H9 (cell line): ENCODE measurements at regions not wholly inside any gene's neighbourhood (a gene's known extent, or its start where the extent isn't known, plus 50 kb on each side); places are given as distances from the start of the nearest gene placed in this dataset.
A peak's percentile ranks its signal among the peaks of the same experiment; 100 is the strongest.

Experiments
- DNase-seq: peaks from one replicate; pipeline ENCODE4 v3.0.0-alpha.2; 2017
- H2AFZ ChIP-seq: one replicate; pipeline ENCODE4 v1.6.1; 2013; ENCODE audit warnings: mild to moderate bottlenecking, low read length, control low read depth, moderate library complexity
- H2AK5ac ChIP-seq: 2 replicates; pipeline ENCODE4 v1.6.1; 2013; ENCODE audit warnings: low read length, control low read depth, mixed read lengths; ENCODE audit not compliant: insufficient read length
- H2BK120ac ChIP-seq: one replicate; pipeline ENCODE4 v1.6.1; 2013; ENCODE audit warnings: low read depth, mild to moderate bottlenecking, low read length, control low read depth, inconsistent platforms; ENCODE audit not compliant: poor library complexity, severe bottlenecking
- H2BK12ac ChIP-seq: 2 replicates; pipeline ENCODE4 v1.6.1; 2013; ENCODE audit warnings: low read length, control low read depth, mixed read lengths, low read depth; ENCODE audit not compliant: insufficient read length
- H2BK15ac ChIP-seq: 2 replicates; pipeline ENCODE4 v1.6.1; 2013; ENCODE audit warnings: low read depth, low read length, control low read depth
- H2BK20ac ChIP-seq: one replicate; pipeline ENCODE4 v1.6.1; 2013; ENCODE audit warnings: low read depth, mild to moderate bottlenecking, low read length, control low read depth, inconsistent platforms; ENCODE audit not compliant: poor library complexity, severe bottlenecking
- H2BK5ac ChIP-seq: 2 replicates; pipeline ENCODE4 v1.6.1; 2013; ENCODE audit warnings: low read length, control low read depth, mixed read lengths; ENCODE audit not compliant: insufficient read length
- H3K14ac ChIP-seq: 2 replicates; pipeline ENCODE4 v1.6.1; 2013; ENCODE audit warnings: low read length, control low read depth; ENCODE audit not compliant: insufficient read depth
- H3K18ac ChIP-seq: 2 replicates; pipeline ENCODE4 v1.6.1; 2013; ENCODE audit warnings: low read depth, mild to moderate bottlenecking, mixed read lengths, low read length, control low read depth; ENCODE audit not compliant: insufficient read length
- H3K23ac ChIP-seq: 2 replicates; pipeline ENCODE4 v1.6.1; 2013; ENCODE audit warnings: low read length, control low read depth, mixed read lengths, low read depth; ENCODE audit not compliant: insufficient read length
- H3K23me2 ChIP-seq: 2 replicates; pipeline ENCODE4 v1.6.1; 2013; ENCODE audit warnings: low read depth, mild to moderate bottlenecking, mixed read lengths, low read length, control low read depth; ENCODE audit not compliant: insufficient read length, poor library complexity, severe bottlenecking
- H3K27ac ChIP-seq: 2 replicates; pipeline ENCODE4 v1.5.1; 2013; ENCODE audit warnings: low read length, control low read depth, mixed read lengths, low read depth; ENCODE audit not compliant: insufficient read length
- H3K27me3 ChIP-seq: 2 replicates; pipeline ENCODE4 v1.6.1; 2013; ENCODE audit warnings: low read length, control low read depth, inconsistent platforms; ENCODE audit not compliant: insufficient read depth
- H3K4ac ChIP-seq: 2 replicates; pipeline ENCODE4 v1.6.1; 2013; ENCODE audit warnings: low read depth, mild to moderate bottlenecking, control low read depth, inconsistent platforms, low read length, moderate library complexity
- H3K4me1 ChIP-seq: 2 replicates; pipeline ENCODE4 v1.6.1; 2013; ENCODE audit warnings: low read length, control low read depth, inconsistent platforms; ENCODE audit not compliant: insufficient read depth
- H3K4me2 ChIP-seq: 2 replicates; pipeline ENCODE4 v1.6.1; 2013; ENCODE audit warnings: low read length, control low read depth, mixed read lengths; ENCODE audit not compliant: insufficient read length, insufficient read depth
- H3K56ac ChIP-seq: 2 replicates; pipeline ENCODE4 v1.6.1; 2013; ENCODE audit warnings: low read depth, mild to moderate bottlenecking, mixed read lengths, low read length, control low read depth; ENCODE audit not compliant: insufficient read length
- H3K79me1 ChIP-seq: 2 replicates; pipeline ENCODE4 v1.6.1; 2013; ENCODE audit warnings: low read depth, mild to moderate bottlenecking, moderate library complexity, low read length, control low read depth, inconsistent platforms; ENCODE audit not compliant: insufficient read depth, poor library complexity, severe bottlenecking
- H3K79me2 ChIP-seq: 2 replicates; pipeline ENCODE4 v1.6.1; 2013; ENCODE audit warnings: low read length, control low read depth, inconsistent platforms; ENCODE audit not compliant: insufficient read depth
- H3K9ac ChIP-seq: 2 replicates; pipeline ENCODE4 v1.6.1; 2013; ENCODE audit warnings: low read length, control low read depth, mixed read lengths; ENCODE audit not compliant: insufficient read length; ENCODE audit errors: extremely low read depth
- H3K9me3 ChIP-seq: one replicate; pipeline ENCODE4 v1.6.1; 2013; ENCODE audit warnings: low read depth, low read length, inconsistent platforms; ENCODE audit not compliant: control insufficient read depth
- H3T11ph ChIP-seq: one replicate; pipeline ENCODE4 v1.6.1; 2013; ENCODE audit warnings: mild to moderate bottlenecking, low read length, control low read depth, inconsistent platforms
- H4K20me1 ChIP-seq: one replicate; pipeline ENCODE4 v1.6.1; 2013; ENCODE audit not compliant: control insufficient read depth, insufficient read length, insufficient read depth
- H4K5ac ChIP-seq: 2 replicates; pipeline ENCODE4 v1.6.1; 2013; ENCODE audit warnings: low read depth, mild to moderate bottlenecking, mixed read lengths, low read length, control low read depth; ENCODE audit not compliant: insufficient read length
- H4K8ac ChIP-seq: replicated peaks from 2 replicates; pipeline ENCODE4 v1.6.1; 2013; ENCODE audit warnings: low read length, control low read depth, mixed read lengths, low read depth; ENCODE audit not compliant: insufficient read length
- H4K91ac ChIP-seq: 2 replicates; pipeline ENCODE4 v1.6.1; 2013; ENCODE audit warnings: low read depth, mild to moderate bottlenecking, moderate library complexity, mixed read lengths, low read length, control low read depth; ENCODE audit not compliant: insufficient read length
- H3K27ac Mint-ChIP-seq, 3 experiments: 2 replicates in 2 of 3; 3 replicates in 1 of 3; pipeline ENCODE4 v1.8.0; 2020 to 2021; ENCODE audit warnings: mixed read lengths in 3 of 3, mild to moderate bottlenecking in 1 of 3, moderate library complexity in 1 of 3
- H3K27me3 Mint-ChIP-seq: 2 replicates; pipeline ENCODE4 v1.8.0; 2021; ENCODE audit warnings: low read depth, mild to moderate bottlenecking, moderate library complexity, mixed read lengths
- H3K36me3 Mint-ChIP-seq, 3 experiments: 2 replicates in 2 of 3; 3 replicates in 1 of 3; pipeline ENCODE4 v1.8.0; 2020 to 2021; ENCODE audit warnings: low read depth in 3 of 3, mixed read lengths in 3 of 3; ENCODE audit not compliant: insufficient read depth in 1 of 3
- H3K4me1 Mint-ChIP-seq, 2 experiments: 2 replicates each; pipeline ENCODE4 v1.8.0; 2020; ENCODE audit warnings: mixed read lengths in 2 of 2
- H3K4me3 Mint-ChIP-seq, 2 experiments: 2 replicates in 1 of 2; 3 replicates in 1 of 2; pipeline ENCODE4 v1.8.0; 2020 to 2021; ENCODE audit warnings: mild to moderate bottlenecking in 2 of 2, mixed read lengths in 2 of 2, moderate library complexity in 1 of 2
- H3K9me3 Mint-ChIP-seq, 2 experiments: 2 replicates in 1 of 2; 3 replicates in 1 of 2; pipeline ENCODE4 v1.8.0; 2020; ENCODE audit warnings: mild to moderate bottlenecking in 2 of 2, mixed read lengths in 2 of 2, moderate library complexity in 1 of 2
- WGBS: extraction: QIAGEN DNeasy Blood & Tissue Kit; methylation state at CpG from one replicate; pipeline ENCODE4 v1.1.7; 2013; ENCODE audit warnings: missing lambda C conversion rate, low lambda C conversion rate, mixed read lengths; ENCODE audit not compliant: insufficient read length; ENCODE audit errors: extremely low coverage; 5-methylcytosine and 5-hydroxymethylcytosine counted together
- TF ChIP-seq, protein P1 (sequence below): fragments of 200-600 bp; sonication (generic); conservative IDR thresholded peaks from 3 replicates; pipeline ENCODE4 v1.8.0; 2021; ENCODE audit warnings: antibody characterized with exemption, mild to moderate bottlenecking

- no peak overlapping the region for H3K27ac Mint-ChIP-seq
- Histone ChIP-seq H3K79me2 (no peaks in the 10 kb centered on the region), H2AFZ (no peak overlapping the region), H4K91ac (no peak overlapping the region), H3K27me3 (no peaks in the 10 kb centered on the region), H3K14ac (no peak overlapping the region), H2BK12ac (no peak overlapping the region), H3K4me1 (no peaks in the 10 kb centered on the region), H3K79me1 (no peaks in the 10 kb centered on the region), H2BK20ac (no peak overlapping the region), H4K8ac (no peak overlapping the region), H3K18ac (no peak overlapping the region), H2AK5ac (no peak overlapping the region), H2BK120ac (no peak overlapping the region), H3K9ac (no peak overlapping the region), H3K23ac (no peak overlapping the region), H3K56ac (no peak overlapping the region), H2BK15ac (no peak overlapping the region), H4K5ac (no peak overlapping the region), H4K20me1 (no peaks in the 10 kb centered on the region), H3K4me2 (no peak overlapping the region), H3K23me2 (no peaks in the 10 kb centered on the region), H3K9me3 (no peaks in the 10 kb centered on the region), H3T11ph (no peak overlapping the region), H3K27ac (no peak overlapping the region), H2BK5ac (no peak overlapping the region), H3K4ac (no peak overlapping the region)
- H3K9me3 Mint-ChIP-seq: no peaks in the 10 kb centered on the region
- no peaks in the 10 kb centered on the region for H3K36me3 Mint-ChIP-seq
- H3K4me1 Mint-ChIP-seq: no peaks in the 10 kb centered on the region
- no CpG with 5 or more reads among the region's 1 CpG for WGBS
- no peak overlapping the region for H3K4me3 Mint-ChIP-seq
- no peak for DNase-seq
- TF ChIP-seq, protein P1, sequence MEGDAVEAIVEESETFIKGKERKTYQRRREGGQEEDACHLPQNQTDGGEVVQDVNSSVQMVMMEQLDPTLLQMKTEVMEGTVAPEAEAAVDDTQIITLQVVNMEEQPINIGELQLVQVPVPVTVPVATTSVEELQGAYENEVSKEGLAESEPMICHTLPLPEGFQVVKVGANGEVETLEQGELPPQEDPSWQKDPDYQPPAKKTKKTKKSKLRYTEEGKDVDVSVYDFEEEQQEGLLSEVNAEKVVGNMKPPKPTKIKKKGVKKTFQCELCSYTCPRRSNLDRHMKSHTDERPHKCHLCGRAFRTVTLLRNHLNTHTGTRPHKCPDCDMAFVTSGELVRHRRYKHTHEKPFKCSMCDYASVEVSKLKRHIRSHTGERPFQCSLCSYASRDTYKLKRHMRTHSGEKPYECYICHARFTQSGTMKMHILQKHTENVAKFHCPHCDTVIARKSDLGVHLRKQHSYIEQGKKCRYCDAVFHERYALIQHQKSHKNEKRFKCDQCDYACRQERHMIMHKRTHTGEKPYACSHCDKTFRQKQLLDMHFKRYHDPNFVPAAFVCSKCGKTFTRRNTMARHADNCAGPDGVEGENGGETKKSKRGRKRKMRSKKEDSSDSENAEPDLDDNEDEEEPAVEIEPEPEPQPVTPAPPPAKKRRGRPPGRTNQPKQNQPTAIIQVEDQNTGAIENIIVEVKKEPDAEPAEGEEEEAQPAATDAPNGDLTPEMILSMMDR: peak; percentile 43
- H3K27me3 Mint-ChIP-seq: no peaks in the 10 kb centered on the region; the same call in 1 of the 2 replicates
Observed at GRCh38 chr15:94135486-94136147, 95.7 kb upstream of the MCTP2 start.
